Hematopoietic multipotent progenitor cell treated with erythropoietin and hydrocortisone succinate and interleukin-3 and kit ligand, for 15 days (in vitro differentiated cells): ENCODE measurements at regions not wholly inside any gene's neighbourhood (a gene's known extent, or its start where the extent isn't known, plus 50 kb on each side); places are given as distances from the start of the nearest gene placed in this dataset.
A peak's percentile ranks its signal among the peaks of the same experiment; 100 is the strongest.

Source experiments
- DNase-seq: peaks from one replicate; pipeline ENCODE4 v3.0.0-alpha.2; 2015; ENCODE audit warnings: low spot score

GRCh38 chr2:18423636-18424035 is 136.8 kb downstream of the RDH14 start:
- no peak for DNase-seq

DNA sequence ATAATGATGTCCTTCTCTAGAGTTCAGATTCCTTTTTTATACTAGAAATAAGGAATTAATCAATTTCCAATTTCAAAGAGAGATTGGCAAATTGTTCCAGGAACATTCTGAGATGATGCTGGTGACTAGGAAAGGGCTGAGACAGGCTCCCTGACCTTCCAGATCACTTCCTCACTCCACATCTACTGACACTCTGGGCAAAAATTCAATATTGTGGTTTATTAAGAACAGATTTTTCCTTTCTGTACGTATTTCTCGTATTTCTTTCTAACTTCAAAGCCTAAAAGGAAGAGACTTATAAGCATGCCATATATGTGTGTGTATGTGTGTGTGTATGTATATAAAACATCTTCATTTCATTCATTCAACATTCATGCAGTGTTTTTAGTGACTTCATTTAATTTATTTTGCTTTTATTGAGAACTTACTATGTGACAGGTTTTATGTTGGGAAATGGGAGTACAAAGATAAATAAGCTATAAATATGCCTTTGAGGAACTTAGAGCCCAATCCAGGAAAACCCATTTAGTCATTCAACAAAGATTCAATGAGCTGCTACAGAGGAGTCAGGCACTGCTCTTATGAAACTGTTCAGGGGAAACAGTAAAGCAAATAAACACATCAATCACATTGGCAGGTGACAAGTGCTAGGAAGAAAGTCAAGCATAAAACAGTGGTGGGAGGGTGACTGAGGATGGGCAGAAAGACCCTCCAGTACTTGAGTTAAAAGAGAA is 137.9 kb downstream of the RDH14 start:
- DNase-seq = no peak

DNA sequence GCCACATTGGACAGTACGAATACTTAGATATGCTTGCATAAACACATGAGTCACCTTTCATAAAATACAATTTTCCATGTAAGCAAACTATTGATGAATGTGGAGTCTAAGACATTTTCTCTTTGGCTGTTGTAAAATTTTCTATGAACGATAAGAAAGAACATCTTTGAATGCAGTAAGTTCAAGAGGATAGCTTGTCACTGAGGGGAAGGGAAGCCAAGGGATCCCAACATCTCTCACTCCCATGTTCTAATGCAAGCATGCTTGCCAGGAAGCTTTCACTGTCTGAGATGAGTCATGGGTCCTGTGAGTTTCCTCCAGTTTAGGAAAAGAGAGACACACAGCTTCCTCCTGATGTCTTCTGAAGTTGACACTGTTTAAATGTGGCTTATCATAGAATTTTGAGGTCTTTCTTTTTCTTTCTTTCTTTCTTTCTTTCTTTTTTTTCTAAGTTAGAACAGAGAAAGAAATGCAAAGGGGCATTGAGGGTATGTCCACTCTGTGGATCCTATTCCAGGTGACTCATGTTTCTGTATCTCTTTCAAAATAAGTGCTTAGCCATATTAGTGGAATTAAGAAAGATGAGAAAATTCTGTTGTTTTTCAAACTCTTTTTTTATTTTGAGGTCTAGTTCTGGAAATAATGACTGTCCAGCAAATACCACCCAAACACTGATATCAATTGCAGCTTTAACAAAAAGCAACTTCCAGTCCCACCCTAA is 146.6 kb downstream of the RDH14 start:
- DNase-seq = no peak

DNA sequence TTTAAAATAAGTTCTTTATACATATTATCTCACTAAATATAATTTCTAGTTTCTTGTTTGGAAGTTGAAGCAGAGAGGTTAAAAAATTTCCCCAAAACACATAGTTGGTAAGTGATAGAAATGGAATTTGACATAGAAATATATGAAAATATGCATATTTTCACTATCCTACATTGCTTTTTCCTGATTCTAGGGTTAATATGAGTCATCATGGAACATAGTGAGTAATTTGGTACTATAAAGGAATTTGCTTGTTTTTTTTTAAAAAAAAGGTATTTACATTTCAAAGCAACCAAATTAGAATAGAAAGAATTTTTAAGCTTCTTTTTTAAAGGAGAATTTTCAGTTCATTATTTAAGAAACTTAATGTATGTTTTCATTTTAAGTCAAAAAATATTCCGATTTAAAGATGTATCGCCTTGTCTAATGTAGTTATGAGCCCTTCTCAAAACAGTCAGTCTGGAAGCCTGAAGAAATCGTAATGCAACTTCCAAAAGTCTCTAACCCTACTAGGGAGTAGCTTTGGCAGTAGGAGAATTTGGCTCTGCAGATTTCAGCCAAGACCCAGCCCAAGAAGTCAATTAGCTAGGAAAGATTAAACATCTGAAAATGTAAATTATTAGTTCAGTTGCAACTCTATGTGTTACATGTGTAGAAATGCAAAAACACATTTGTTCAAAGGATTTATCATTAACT is 147.3 kb downstream of the RDH14 start:
- DNase-seq = no peak

DNA sequence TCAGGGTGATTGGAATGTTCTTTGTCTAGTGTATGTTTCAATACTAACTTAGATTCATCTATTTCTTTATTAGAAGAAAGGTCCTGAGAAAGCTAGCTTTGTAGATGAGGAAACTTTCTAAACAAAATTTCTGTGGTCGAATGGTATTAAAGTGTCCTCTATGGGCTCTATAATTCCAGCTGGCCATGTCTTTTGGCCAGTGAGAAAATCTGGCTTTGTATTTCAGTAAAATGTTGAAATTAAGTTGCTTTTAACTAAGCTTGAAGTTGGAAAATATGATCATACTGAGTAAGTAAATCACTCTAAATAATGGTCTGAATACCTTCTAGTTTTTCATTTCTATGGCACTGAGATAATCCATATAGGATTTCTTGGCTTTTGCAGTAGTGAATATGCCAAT is 148.8 kb downstream of the RDH14 start:
- DNase-seq = no peak

- no peak for DNase-seq
These were observed 149.9 kb downstream of the RDH14 start for GRCh38 chr2:18410543-18410942.

DNA sequence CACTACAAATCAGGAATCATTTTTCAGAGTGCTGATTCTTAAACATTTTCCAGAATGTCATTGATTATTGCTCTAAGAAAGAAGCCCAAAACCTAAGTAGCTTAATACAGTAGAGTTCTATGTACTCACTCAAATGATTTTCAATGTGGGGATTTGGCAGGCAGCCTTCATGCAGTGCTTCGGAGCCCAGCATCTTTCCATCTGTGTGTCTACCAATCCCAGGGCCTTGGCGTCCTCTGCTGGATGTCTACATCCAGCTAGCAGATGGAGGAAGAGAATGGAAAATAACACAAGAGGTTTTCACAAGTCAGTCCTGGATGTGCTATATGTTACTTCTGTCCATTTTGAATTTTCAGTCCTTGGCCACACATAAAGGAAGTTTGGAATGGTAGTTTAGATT is 151.8 kb downstream of the RDH14 start:
- DNase-seq = no peak

DNA sequence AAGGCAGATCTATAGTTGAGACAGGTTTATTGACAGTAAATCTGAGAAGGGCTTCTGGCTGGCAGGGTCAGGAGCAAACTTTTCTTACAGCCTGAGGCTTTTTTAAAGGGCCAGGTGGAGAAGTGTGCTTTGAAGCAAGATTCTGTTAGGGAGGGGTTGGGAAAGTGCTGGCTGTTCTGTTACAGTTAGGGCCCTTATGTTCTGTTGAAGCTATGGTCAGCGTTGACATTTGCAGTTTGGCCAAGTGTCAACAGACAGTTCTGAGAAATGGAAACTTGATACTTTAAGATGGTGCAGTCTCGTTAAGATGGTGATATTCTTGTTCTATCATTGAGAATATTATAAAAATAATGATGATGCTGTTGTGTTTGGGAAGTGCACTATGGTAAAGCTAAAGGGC is 154.2 kb downstream of the RDH14 start:
- no peak for DNase-seq

- no peak for DNase-seq
These were observed 155.7 kb downstream of the RDH14 start for GRCh38 chr2:18404708-18405107.

DNA sequence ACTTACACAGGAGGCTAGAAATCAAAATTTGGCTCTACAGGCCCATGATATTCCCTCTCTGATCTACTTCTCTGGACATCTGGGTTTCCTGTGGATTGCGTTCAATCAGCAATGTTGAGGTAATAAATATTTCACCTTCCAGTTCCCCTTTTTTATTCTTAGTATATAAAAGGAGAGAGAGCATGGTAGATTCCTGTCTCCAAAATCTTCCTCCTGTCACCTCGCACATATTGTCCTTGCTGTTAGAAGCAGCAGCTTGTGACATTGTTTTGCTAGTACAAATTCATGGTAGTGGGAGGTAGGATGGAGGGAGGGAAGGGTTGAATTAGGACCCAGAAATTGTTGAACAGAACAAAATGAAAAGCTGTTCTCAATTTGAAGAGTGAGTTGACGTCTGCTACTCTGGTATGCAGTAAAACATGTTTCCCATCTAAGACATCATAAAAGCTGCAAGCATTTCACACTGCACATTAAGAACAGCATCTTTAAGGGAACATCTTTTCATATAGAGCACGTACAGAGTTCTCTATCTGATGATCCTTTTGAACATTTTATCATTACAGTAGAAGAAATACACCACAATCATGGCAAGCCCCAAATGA is 156.4 kb downstream of the RDH14 start:
- no peak for DNase-seq

- DNase-seq = no peak
These were observed 157.6 kb downstream of the RDH14 start for GRCh38 chr2:18402831-18403230.

GRCh38 chr2:18401471-18401870 is 159.0 kb downstream of the RDH14 start:
- DNase-seq = no peak

GRCh38 chr2:18399601-18400000 is 160.9 kb downstream of the RDH14 start:
- DNase-seq = no peak

GRCh38 chr2:18398833-18399232 is 161.6 kb downstream of the RDH14 start:
- no peak for DNase-seq

DNA sequence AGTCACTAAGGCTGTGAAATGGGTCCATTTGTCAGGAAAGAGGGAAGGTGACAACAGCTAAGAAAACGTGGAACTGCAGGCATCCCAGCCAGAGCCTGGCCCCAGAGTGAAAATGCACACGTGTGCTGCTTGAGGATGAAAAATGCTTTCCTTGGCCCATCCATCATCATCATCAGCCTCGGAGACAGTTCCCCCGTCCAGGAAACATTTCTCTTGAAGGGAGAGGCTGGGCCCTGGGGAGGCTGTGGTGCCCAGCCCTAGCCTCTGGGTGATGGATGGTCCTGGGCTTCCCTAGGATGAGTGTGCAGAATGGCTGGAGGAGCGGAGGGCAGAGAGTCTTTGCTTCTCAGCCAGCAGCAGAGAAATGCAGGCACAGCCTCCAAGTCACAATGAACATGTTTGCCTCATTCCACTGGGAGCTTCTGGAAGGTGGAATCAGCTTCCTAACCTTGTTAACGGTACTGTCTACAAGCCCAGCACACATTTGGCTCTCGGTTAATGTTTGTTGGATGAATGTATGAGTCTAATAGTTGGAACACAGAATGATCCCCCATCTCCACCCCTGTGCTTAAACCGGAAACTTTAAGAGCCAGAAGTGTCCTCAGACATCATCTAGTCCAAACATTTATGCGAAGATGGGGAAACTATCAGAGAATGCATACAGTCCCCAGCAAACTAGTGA is 164.0 kb downstream of the RDH14 start:
- DNase-seq = no peak

DNA sequence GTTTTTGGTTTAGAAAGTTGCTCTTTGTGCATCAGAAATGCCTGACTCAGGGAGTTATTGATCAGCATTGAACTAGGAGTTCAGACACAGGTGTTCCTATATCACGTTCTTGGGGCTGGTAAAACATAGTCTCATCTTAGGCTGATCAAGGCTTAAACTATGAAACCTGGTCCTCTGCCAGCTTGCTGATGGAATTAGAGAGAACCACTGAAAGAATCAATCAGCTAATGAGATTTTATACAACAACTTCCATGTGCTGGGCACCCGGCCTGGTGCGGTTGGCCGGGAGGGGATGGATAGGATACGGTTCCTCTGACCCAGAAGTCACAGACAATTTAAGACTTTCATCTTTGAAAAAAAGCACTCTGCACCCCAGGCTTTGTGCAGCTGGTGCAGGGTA is 164.9 kb downstream of the RDH14 start:
- no peak for DNase-seq

- DNase-seq = peak; percentile 61
These were observed 172.8 kb downstream of the RDH14 start for GRCh38 chr2:18387441-18388206.

DNA sequence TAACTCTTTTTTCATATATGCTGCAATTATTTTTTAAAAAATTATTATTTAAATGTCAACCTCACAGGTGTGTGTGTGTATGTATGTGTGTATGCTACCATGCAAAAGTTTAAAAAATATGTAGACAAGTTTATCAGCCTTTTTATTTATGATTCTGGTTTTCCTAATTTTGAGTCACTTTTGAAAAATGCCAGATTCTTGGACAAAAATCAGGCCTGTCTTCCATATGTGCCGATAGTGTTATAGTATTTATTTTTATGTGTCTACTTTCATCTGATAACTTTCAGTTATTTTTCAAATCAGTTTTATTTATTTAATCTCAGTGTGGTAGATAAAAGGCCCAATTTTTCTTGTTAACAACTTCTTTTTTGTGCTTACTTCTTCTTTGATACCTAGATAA is 176.2 kb downstream of the RDH14 start:
- no peak for DNase-seq

DNA sequence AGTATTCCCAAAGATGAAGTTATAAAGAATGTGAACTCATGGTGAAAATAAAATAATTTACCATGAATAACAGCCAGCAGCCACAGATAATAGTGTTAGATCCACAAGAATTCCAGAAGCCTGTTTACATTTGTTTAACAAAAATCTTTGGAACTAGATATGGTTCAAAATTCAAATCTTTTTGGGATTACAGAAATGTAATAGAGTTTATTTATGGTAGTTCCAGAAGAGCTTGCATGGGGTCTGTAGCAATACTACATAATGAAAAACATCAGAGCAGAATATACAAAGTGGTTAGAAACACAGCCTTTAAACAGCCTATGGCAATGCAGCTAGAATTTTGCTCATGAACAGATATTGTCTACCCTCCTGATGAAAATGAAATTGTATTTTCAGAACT is 179.1 kb downstream of the RDH14 start:
- no peak for DNase-seq

- no peak for DNase-seq
These were observed 180.1 kb downstream of the RDH14 start for GRCh38 chr2:18380321-18380720.

GRCh38 chr2:18379870-18380269 is 180.6 kb downstream of the RDH14 start:
- DNase-seq = no peak
